Upper lobe of left lung (tissue), 6 donors: ENCODE measurements at regions not wholly inside any gene's neighbourhood (a gene's known extent, or its start where the extent isn't known, plus 50 kb on each side); places are given as distances from the start of the nearest gene placed in this dataset.

Source experiments
- ATAC-seq, 2 donors: fragments of 200-7000 bp; cut with Tn5 transposase; one replicate each; pipeline ENCODE4 v1.9.1; 2022; ENCODE audit warnings: mild to moderate bottlenecking in 2 of 2, moderate library complexity in 2 of 2; ENCODE audit not compliant: low FRiP score in 2 of 2
- DNase-seq, 2 donors: peaks; one replicate each; pipeline ENCODE4 v3.0.0-alpha.2; 2019 to 2020
- H3K27ac ChIP-seq, 4 donors: fragments of 200-600 bp; sonication (generic); one replicate each; pipeline ENCODE4 v1.5.1; 2016 to 2019
- H3K27me3 ChIP-seq, 4 donors: fragments of 200-600 bp; sonication (generic); one replicate each; pipeline ENCODE4 v1.5.1; 2017 to 2019
- H3K36me3 ChIP-seq, 4 donors: fragments of 200-600 bp; sonication (generic); one replicate each; pipeline ENCODE4 v1.5.1; 2016 to 2019
- H3K4me1 ChIP-seq, 4 donors: fragments of 200-600 bp; sonication (generic); one replicate each; pipeline ENCODE4 v1.5.1; 2018 to 2019
- H3K4me3 ChIP-seq, 4 donors: fragments of 200-600 bp; sonication (generic); one replicate each; pipeline ENCODE4 v1.5.1; 2017 to 2019; ENCODE audit warnings: mild to moderate bottlenecking in 2 of 4, moderate library complexity in 1 of 4
- H3K9me3 ChIP-seq, 4 donors: fragments of 200-600 bp; sonication (generic); one replicate each; pipeline ENCODE4 v1.5.1; 2018 to 2019
- EP300 ChIP-seq, 4 donors: sonication (generic); formaldehyde crosslinking; IDR thresholded peaks; one replicate each; pipeline ENCODE4 v1.5.1; 2017; ENCODE audit warnings: antibody characterized with exemption in 4 of 4, control low read depth in 2 of 4
- POLR2A ChIP-seq, 4 donors: fragments of 450-650 bp; IDR thresholded peaks; one replicate each; pipeline ENCODE4 v1.5.1; 2016 to 2017; ENCODE audit warnings: antibody characterized with exemption in 4 of 4, mild to moderate bottlenecking in 2 of 4
- POLR2AphosphoS5 ChIP-seq, 2 donors: sonication (generic); formaldehyde crosslinking; IDR thresholded peaks; one replicate each; pipeline ENCODE4 v1.5.1; 2017; ENCODE audit warnings: antibody characterized with exemption in 2 of 2
- WGBS, 2 donors: methylation state at CpG; one replicate each; pipeline ENCODE4 v1.1.5; 2017 to 2018; 5-methylcytosine and 5-hydroxymethylcytosine counted together
- TF ChIP-seq, protein P1 (sequence below), 6 experiments: fragments of 450-650 bp in 4 of 6; fragments of 200-600 bp in 2 of 6; sonication (generic) in 2 of 6; IDR thresholded peaks; one replicate each; pipeline ENCODE4 v1.5.1; 2016 to 2019; ENCODE audit warnings: antibody characterized with exemption in 6 of 6
- donor health status: DM: no; HTN: no; CAD: no; lungs with moderate emphysema.
- donor health status: DM: no; HTN: yes; CAD: no; lungs with severe emphysema.

DNA sequence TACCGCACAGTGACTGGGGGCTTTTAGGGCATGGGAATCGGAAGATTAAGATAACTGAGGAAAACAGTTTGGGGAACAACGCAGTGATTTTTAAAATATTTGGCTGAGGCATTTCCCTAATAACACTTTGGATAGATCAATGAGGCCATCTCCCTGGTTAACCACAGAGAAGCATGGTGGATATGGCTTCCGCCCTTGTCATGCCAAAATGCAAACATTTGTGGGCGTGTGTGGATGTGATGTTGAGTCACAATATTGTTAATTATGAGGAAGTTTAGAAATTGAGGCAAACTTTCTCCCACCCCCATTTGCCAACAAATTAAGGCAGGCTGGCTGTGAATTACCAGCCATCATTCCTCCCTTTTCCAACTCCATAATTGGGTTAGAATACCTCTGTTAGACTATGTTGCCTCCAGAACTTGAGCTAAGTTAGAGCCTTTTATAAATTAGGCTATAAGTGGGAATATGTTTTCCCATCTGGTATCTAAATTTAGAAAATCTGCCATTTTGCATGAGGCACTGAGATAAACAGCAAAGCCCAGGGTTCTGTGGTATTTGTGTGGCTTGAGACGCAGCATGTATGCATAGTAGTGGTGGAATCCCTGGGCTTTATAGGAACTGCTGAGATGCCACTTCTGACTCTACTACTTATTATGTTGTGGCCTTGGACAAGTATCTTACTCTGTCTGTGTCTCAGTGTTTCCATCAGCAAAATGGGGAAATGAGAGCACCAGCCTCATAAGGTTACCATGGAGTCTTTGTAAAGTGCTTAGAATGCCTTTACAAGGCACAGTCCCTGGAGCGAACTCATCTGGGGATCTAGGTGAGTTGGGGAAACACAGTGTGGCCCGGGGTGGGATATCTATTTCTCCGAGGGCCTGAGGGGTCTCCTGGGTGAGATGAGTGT lies 154.6 kb downstream of the C1orf94 start:
- no peaks in the 10 kb centered on the region for H3K4me1 ChIP-seq
- H3K36me3 ChIP-seq = no peaks in the 10 kb centered on the region
- no peaks in the 10 kb centered on the region for H3K27me3 ChIP-seq
- H3K4me3 ChIP-seq = no peak overlapping the region
- ATAC-seq (no peak), DNase-seq (no peak)
- no peak overlapping the region for H3K27ac ChIP-seq
- TF ChIP-seq, protein P1, sequence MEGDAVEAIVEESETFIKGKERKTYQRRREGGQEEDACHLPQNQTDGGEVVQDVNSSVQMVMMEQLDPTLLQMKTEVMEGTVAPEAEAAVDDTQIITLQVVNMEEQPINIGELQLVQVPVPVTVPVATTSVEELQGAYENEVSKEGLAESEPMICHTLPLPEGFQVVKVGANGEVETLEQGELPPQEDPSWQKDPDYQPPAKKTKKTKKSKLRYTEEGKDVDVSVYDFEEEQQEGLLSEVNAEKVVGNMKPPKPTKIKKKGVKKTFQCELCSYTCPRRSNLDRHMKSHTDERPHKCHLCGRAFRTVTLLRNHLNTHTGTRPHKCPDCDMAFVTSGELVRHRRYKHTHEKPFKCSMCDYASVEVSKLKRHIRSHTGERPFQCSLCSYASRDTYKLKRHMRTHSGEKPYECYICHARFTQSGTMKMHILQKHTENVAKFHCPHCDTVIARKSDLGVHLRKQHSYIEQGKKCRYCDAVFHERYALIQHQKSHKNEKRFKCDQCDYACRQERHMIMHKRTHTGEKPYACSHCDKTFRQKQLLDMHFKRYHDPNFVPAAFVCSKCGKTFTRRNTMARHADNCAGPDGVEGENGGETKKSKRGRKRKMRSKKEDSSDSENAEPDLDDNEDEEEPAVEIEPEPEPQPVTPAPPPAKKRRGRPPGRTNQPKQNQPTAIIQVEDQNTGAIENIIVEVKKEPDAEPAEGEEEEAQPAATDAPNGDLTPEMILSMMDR (IDR thresholded peaks at IDR 0.05) = no peak
- no peak for TF ChIP-seq POLR2AphosphoS5 (IDR thresholded peaks at IDR 0.05)
- no peak for TF ChIP-seq POLR2A (IDR thresholded peaks at IDR 0.05)
- no peak for TF ChIP-seq EP300 (IDR thresholded peaks at IDR 0.05)
- WGBS, 2 donors = 83 to 89% methylated on average over 9 of the region's 9 CpGs
- H3K9me3 ChIP-seq = no peaks in the 10 kb centered on the region

DNA sequence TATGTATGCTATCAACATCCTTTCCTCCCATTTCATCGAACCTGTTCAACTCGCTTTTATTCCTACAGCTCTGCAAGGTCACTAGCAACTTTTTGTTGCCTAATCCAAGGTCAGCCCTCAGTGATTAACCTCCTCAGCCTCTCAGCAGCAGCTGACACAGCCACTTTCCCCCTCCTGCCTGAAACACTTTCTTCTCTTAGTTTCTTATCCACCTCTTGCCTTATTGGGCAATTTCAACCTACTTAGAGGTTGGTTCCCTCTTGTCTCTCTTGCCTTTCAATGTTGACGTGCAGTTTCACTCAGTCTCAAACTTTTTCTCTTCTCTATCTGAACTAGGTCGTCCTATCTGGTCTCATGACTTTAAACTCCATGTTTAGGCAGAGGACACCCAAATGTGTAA lies 156.3 kb downstream of the C1orf94 start:
- 30 to 39% methylated on average over 3 of the region's 4 CpGs for WGBS, 2 donors
- Histone ChIP-seq H3K9me3 (no peaks in the 10 kb centered on the region), H3K4me3 (no peak overlapping the region), H3K36me3 (no peaks in the 10 kb centered on the region), H3K27ac (no peak overlapping the region), H3K4me1 (no peaks in the 10 kb centered on the region), H3K27me3 (no peaks in the 10 kb centered on the region)
- peak in 1 of 2 donors; percentile 47 for DNase-seq
- ATAC-seq = no peak
- TF ChIP-seq, protein P1 (IDR thresholded peaks at IDR 0.05) = no peak
- TF ChIP-seq POLR2A (IDR thresholded peaks at IDR 0.05) (no peak), EP300 (IDR thresholded peaks at IDR 0.05) (no peak), POLR2AphosphoS5 (IDR thresholded peaks at IDR 0.05) (no peak)

DNA sequence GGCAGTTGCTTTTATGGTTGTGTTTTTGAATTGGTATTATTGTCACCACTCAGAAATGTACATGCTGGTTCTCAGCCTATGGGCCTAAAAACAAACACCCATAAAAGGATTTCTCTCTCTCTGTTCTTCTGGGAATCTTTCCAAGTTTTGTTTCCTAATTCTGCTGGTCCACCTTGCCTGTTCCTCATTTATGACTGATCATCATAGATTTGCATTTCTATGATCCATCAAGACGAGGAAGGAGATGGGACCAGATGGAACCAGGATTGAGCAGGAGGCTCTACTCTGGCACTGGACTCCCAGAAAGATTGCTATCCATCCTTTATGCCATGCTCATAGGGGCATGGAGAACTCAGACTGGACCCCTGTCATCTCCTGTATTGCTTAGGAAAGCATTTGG lies 162.2 kb downstream of the C1orf94 start:
- Histone ChIP-seq H3K27me3 (no peaks in the 10 kb centered on the region), H3K9me3 (no peaks in the 10 kb centered on the region), H3K27ac (no peak overlapping the region), H3K4me3 (no peak overlapping the region), H3K36me3 (no peaks in the 10 kb centered on the region), H3K4me1 (no peaks in the 10 kb centered on the region)
- ATAC-seq = no peak
- DNase-seq = no peak
- TF ChIP-seq POLR2AphosphoS5 (IDR thresholded peaks at IDR 0.05) (no peak), EP300 (IDR thresholded peaks at IDR 0.05) (no peak), POLR2A (IDR thresholded peaks at IDR 0.05) (no peak)
- TF ChIP-seq, protein P1 (IDR thresholded peaks at IDR 0.05) = no peak
- WGBS, 2 donors = 58 to 67% methylated on average over 1 of the region's 1 CpG

DNA sequence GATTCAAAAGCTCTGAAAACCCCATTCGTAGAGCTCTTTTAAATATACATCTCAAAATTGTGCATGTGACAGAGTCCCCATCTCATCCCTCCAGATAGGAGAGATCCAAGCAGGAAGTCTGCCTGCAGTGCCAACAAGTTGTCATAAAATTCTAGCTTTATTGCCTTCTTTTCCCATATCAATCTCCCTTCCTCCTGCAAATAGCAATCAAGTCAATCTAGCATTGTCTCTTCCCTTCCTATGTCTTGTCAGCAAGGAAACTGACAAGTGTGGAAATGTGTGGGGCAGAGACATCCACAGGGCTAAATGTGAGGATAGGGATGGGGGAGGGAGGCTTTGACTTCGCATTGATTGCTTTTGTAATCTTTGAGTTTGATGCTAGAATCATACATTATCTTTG lies 165.2 kb downstream of the C1orf94 start:
- DNase-seq (no peak), ATAC-seq (no peak)
- no peaks in the 10 kb centered on the region for H3K9me3 ChIP-seq
- WGBS, 2 donors = 72 to 73% methylated on average over 2 of the region's 2 CpGs
- no peak overlapping the region for H3K27ac ChIP-seq
- no peak overlapping the region for H3K4me3 ChIP-seq
- no peaks in the 10 kb centered on the region for H3K27me3 ChIP-seq
- TF ChIP-seq, protein P1 (IDR thresholded peaks at IDR 0.05) = no peak
- TF ChIP-seq POLR2AphosphoS5 (IDR thresholded peaks at IDR 0.05) = no peak
- TF ChIP-seq POLR2A (IDR thresholded peaks at IDR 0.05) = no peak
- TF ChIP-seq EP300 (IDR thresholded peaks at IDR 0.05) = no peak
- no peaks in the 10 kb centered on the region for H3K4me1 ChIP-seq
- no peaks in the 10 kb centered on the region for H3K36me3 ChIP-seq

DNA sequence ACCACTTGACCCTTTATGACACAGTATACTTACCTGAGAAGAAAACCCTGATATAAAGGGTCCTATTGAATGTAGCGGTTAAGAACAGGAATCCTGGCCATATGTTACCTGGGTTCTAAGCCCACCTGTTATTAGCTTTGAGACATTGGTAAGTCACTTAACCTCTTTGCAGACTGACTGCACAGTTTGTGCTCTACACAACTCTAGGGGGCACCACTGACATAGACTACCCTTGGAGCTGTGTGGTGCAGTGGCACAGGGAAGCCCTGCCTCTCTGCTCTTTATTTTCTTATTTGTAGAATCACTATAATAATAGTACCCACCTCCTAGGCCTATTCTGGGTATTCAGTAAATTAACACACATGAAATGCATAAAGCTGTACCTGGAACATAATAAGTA lies 165.6 kb downstream of the C1orf94 start:
- WGBS, 2 donors = 90 to 97% methylated on average over 1 of the region's 1 CpG
- Histone ChIP-seq H3K36me3 (no peaks in the 10 kb centered on the region), H3K4me1 (no peaks in the 10 kb centered on the region), H3K27ac (no peak overlapping the region), H3K9me3 (no peaks in the 10 kb centered on the region), H3K27me3 (no peaks in the 10 kb centered on the region), H3K4me3 (no peak overlapping the region)
- ATAC-seq (no peak), DNase-seq (no peak)
- TF ChIP-seq EP300 (IDR thresholded peaks at IDR 0.05) (no peak), POLR2AphosphoS5 (IDR thresholded peaks at IDR 0.05) (no peak), POLR2A (IDR thresholded peaks at IDR 0.05) (no peak)
- TF ChIP-seq, protein P1 (IDR thresholded peaks at IDR 0.05) = no peak
